Superior temporal gyrus (tissue), 1 donor: ENCODE measurements at regions not wholly inside any gene's neighbourhood (a gene's known extent, or its start where the extent isn't known, plus 50 kb on each side); places are given as distances from the start of the nearest gene placed in this dataset.
"Not testable (repeated sequence)": the region's sequence is repeated elsewhere in the genome, so short reads cannot be mapped to it uniquely, and the experiment has no call there.

Experiments used
- DNase-seq: peaks from one replicate; pipeline ENCODE4 v3.0.0-alpha.2; 2016; ENCODE audit errors: extremely low spot score

- peak; percentile 78 for DNase-seq
These were observed 136.2 kb upstream of the ZNF536 start for GRCh38 chr19:30235946-30236345.

GRCh38 chr19:30236587-30236986 lies 135.6 kb upstream of the ZNF536 start:
- no peak for DNase-seq

GRCh38 chr19:30237140-30237539 lies 135.0 kb upstream of the ZNF536 start:
- DNase-seq, result no peak

GRCh38 chr19:30240904-30241695 lies 131.1 kb upstream of the ZNF536 start:
- no peak for DNase-seq

GRCh38 chr19:30244533-30244932 lies 127.7 kb upstream of the ZNF536 start:
- peak; percentile 20 for DNase-seq

- DNase-seq, result peak; percentile 77
These were observed 126.7 kb upstream of the ZNF536 start for GRCh38 chr19:30245401-30246039.

- DNase-seq, result no peak
These were observed 122.3 kb upstream of the ZNF536 start for GRCh38 chr19:30249911-30250310.

GRCh38 chr19:30252214-30252613 lies 120.0 kb upstream of the ZNF536 start:
- no peak for DNase-seq

- no peak for DNase-seq
These were observed 118.6 kb upstream of the ZNF536 start for GRCh38 chr19:30253581-30253996.

- DNase-seq, result peak; percentile 56
These were observed 118.0 kb upstream of the ZNF536 start for GRCh38 chr19:30254158-30254557.

GRCh38 chr19:30254789-30255188 lies 117.4 kb upstream of the ZNF536 start:
- DNase-seq, result no peak

GRCh38 chr19:30255791-30256495 lies 116.2 kb upstream of the ZNF536 start:
- no peak for DNase-seq

- no peak for DNase-seq
These were observed 115.7 kb upstream of the ZNF536 start for GRCh38 chr19:30256496-30256850.

- DNase-seq, result no peak
These were observed 108.3 kb upstream of the ZNF536 start for GRCh38 chr19:30263830-30264381.

- DNase-seq, result not testable (repeated sequence)
These were observed 106.3 kb upstream of the ZNF536 start for GRCh38 chr19:30265918-30266317.

- no peak for DNase-seq
These were observed 105.5 kb upstream of the ZNF536 start for GRCh38 chr19:30266687-30267086.

- DNase-seq, result no peak
These were observed 104.9 kb upstream of the ZNF536 start for GRCh38 chr19:30267332-30267731.

GRCh38 chr19:30268601-30269000 lies 103.6 kb upstream of the ZNF536 start:
- DNase-seq, result no peak

- no peak for DNase-seq
These were observed 102.5 kb upstream of the ZNF536 start for GRCh38 chr19:30269638-30270037.

GRCh38 chr19:30271816-30272215 lies 100.4 kb upstream of the ZNF536 start:
- DNase-seq, result no peak

GRCh38 chr19:30272554-30272953 lies 99.6 kb upstream of the ZNF536 start:
- DNase-seq, result no peak

GRCh38 chr19:30273184-30273583 lies 99.0 kb upstream of the ZNF536 start:
- DNase-seq, result no peak
